Keratinocyte (primary cell): ENCODE measurements at regions not wholly inside any gene's neighbourhood (a gene's known extent, or its start where the extent isn't known, plus 50 kb on each side); places are given as distances from the start of the nearest gene placed in this dataset.

Experiments
- DNase-seq: peaks from one replicate; pipeline ENCODE4 v3.0.0-alpha.2; 2011; ENCODE audit warnings: low read depth, missing footprints, low spot score
- FAIRE-seq: peaks from 2 replicates; lab custom pipeline; 2011; peaks lifted over from hg19 to GRCh38; lab: Jason Lieb, UNC
- H2AFZ ChIP-seq: 2 replicates; pipeline ENCODE4 v1.6.0; 2012; ENCODE audit warnings: low read length, control low read depth, inconsistent platforms; ENCODE audit not compliant: control insufficient read depth
- H3K27ac ChIP-seq: 2 replicates; pipeline ENCODE4 v1.5.1; 2011; ENCODE audit warnings: low read length; ENCODE audit not compliant: control insufficient read depth, insufficient read depth
- H3K27me3 ChIP-seq: 3 replicates; pipeline ENCODE4 v1.6.0; 2011; ENCODE audit warnings: low read length; ENCODE audit not compliant: control insufficient read depth, insufficient read depth; ENCODE audit errors: extremely low read depth
- H3K36me3 ChIP-seq, 2 experiments: 2 replicates in 1 of 2; 3 replicates in 1 of 2; pipeline ENCODE4 v1.5.1; 2011; ENCODE audit warnings: low read length in 2 of 2, mild to moderate bottlenecking in 1 of 2; ENCODE audit not compliant: control insufficient read depth in 2 of 2, insufficient read depth in 2 of 2; ENCODE audit errors: extremely low read depth in 1 of 2
- H3K4me1 ChIP-seq: 3 replicates; pipeline ENCODE4 v1.5.1; 2011; ENCODE audit warnings: low read length; ENCODE audit not compliant: control insufficient read depth, insufficient read depth; ENCODE audit errors: extremely low read depth
- H3K4me2 ChIP-seq: 3 replicates; pipeline ENCODE4 v1.6.0; 2011; ENCODE audit warnings: low read depth, low read length; ENCODE audit not compliant: control insufficient read depth, insufficient read depth; ENCODE audit errors: extremely low read depth
- H3K4me3 ChIP-seq, 3 experiments: fragments of 200-600 bp in 1 of 3; sonication (generic) in 1 of 3; 2 replicates in 2 of 3; 3 replicates in 1 of 3; pipeline ENCODE4 v1.5.1; 2011 to 2016; ENCODE audit warnings: low read length in 3 of 3, mild to moderate bottlenecking in 3 of 3, control low read depth in 2 of 3, inconsistent platforms in 1 of 3, low read depth in 1 of 3, mixed read lengths in 1 of 3, mixed run types in 1 of 3, moderate library complexity in 1 of 3; ENCODE audit not compliant: control insufficient read depth in 2 of 3, insufficient read depth in 2 of 3; ENCODE audit errors: extremely low read depth in 1 of 3
- H3K79me2 ChIP-seq: 2 replicates; pipeline ENCODE4 v1.6.0; 2012; ENCODE audit warnings: low read length; ENCODE audit not compliant: control insufficient read depth, insufficient read depth
- H3K9ac ChIP-seq: 3 replicates; pipeline ENCODE4 v1.6.0; 2011; ENCODE audit warnings: low read length; ENCODE audit not compliant: control insufficient read depth, insufficient read depth; ENCODE audit errors: extremely low read depth
- H3K9me1 ChIP-seq: 3 replicates; pipeline ENCODE4 v1.6.0; 2011; ENCODE audit warnings: low read length; ENCODE audit not compliant: control insufficient read depth, insufficient read depth; ENCODE audit errors: extremely low read depth
- H3K9me3 ChIP-seq: 2 replicates; pipeline ENCODE4 v1.5.1; 2012; ENCODE audit warnings: low read depth, low read length; ENCODE audit not compliant: control insufficient read depth
- H4K20me1 ChIP-seq: 3 replicates; pipeline ENCODE4 v1.6.0; 2011; ENCODE audit warnings: low read length; ENCODE audit not compliant: control insufficient read depth, insufficient read depth; ENCODE audit errors: extremely low read depth
- EZH2 ChIP-seq: IDR thresholded peaks from one replicate; pipeline ENCODE4 v1.6.1; 2012; ENCODE audit warnings: inconsistent platforms, mild to moderate bottlenecking, low read length, moderate library complexity
- dilution Hi-C: fragments of 300-500 bp; cut with MboI; formaldehyde crosslinking; loops from one replicate; pipeline ENCODE4 v1.7.0; 2020; ENCODE audit warnings: low sequenced_read_pairs; ENCODE audit not compliant: extremely low pct_ligation_motif_present
- TF ChIP-seq, protein P1 (sequence below), 3 experiments: IDR thresholded peaks in 1 of 3; conservative IDR thresholded peaks in 1 of 3; optimal IDR thresholded peaks in 1 of 3; 2 replicates in 2 of 3; 3 replicates in 1 of 3; pipeline versions ENCODE3 to v1.5.1; 2011; ENCODE audit warnings: low read length in 3 of 3, mild to moderate bottlenecking in 3 of 3, moderate library complexity in 2 of 3, control low read depth in 1 of 3, inconsistent platforms in 1 of 3; ENCODE audit not compliant: insufficient read depth in 2 of 3; ENCODE audit errors: extremely low read depth in 1 of 3

DNA sequence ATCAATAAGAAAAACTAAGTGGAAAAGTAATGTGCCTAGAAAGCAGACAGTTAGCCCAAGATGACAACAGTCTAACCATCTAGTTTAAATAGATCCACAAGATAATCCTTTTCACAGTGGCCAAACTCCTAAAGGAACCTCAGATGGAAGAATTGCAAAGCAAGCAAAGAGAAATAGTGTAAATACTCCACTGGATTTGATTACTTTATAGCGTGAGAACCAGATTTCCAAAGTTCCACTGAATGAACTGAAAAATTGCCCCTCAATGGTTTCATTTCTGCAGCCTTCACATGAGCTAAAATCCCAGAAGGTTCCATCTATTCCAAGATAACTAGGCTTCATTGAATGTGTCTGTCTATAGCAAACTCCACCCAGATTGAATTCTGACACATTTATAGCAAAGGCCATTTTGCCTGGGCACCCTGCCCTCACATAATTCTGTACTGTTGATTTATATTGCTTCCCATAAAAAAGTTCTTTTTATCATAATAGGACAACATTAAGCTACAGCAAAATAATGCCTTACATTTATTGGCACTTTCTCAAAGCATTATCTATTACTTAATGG is 129.7 kb upstream of the THBS1 start:
- FAIRE-seq: no peak
- Histone ChIP-seq H2AFZ (no peak overlapping the region), H3K27me3 (no peaks in the 10 kb centered on the region), H3K4me3 (no peak overlapping the region), H3K4me1 (no peaks in the 10 kb centered on the region), H4K20me1 (no peaks in the 10 kb centered on the region), H3K79me2 (no peaks in the 10 kb centered on the region), H3K4me2 (no peak overlapping the region), H3K9me3 (no peaks in the 10 kb centered on the region), H3K36me3 (no peaks in the 10 kb centered on the region), H3K9me1 (no peaks in the 10 kb centered on the region), H3K9ac (no peak overlapping the region), H3K27ac (no peak overlapping the region)
- dilution Hi-C loops: no loop called here
- DNase-seq: no peak
- TF ChIP-seq, protein P1, sequence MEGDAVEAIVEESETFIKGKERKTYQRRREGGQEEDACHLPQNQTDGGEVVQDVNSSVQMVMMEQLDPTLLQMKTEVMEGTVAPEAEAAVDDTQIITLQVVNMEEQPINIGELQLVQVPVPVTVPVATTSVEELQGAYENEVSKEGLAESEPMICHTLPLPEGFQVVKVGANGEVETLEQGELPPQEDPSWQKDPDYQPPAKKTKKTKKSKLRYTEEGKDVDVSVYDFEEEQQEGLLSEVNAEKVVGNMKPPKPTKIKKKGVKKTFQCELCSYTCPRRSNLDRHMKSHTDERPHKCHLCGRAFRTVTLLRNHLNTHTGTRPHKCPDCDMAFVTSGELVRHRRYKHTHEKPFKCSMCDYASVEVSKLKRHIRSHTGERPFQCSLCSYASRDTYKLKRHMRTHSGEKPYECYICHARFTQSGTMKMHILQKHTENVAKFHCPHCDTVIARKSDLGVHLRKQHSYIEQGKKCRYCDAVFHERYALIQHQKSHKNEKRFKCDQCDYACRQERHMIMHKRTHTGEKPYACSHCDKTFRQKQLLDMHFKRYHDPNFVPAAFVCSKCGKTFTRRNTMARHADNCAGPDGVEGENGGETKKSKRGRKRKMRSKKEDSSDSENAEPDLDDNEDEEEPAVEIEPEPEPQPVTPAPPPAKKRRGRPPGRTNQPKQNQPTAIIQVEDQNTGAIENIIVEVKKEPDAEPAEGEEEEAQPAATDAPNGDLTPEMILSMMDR (optimal IDR thresholded peaks at IDR 0.05 in 1 of 3, IDR thresholded peaks at IDR 0.05 in 1 of 3, conservative IDR thresholded peaks at IDR 0.05 in 1 of 3; ENCODE audit: extremely low read depth in 1 of 3, insufficient read depth in 2 of 3, low read length in 3 of 3): no peak
- TF ChIP-seq EZH2: no peak

DNA sequence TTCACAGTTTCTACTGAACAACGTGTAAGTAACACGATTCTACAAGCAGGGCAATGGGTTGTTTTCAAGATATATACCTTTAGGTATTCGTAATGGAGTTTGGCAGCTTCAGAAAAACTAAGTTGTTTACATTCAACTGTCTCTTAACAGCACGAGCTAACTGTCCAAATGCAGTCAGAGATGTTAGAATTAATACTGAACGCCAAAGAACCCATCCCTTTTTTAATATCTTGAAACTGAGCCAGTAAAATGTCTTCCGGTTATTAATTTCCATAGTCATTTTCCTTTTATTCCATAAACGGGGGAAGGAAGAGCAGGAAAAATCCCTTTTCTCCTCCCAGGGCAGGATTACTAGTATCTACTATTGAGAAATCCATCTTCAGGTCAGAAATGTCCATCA is 129.0 kb upstream of the THBS1 start:
- no peaks in the 10 kb centered on the region for H3K4me1 ChIP-seq
- FAIRE-seq: no peak

More for the DNA sequence above, 129.0 kb upstream of the THBS1 start:
- Histone ChIP-seq H3K27ac (no peak overlapping the region), H3K27me3 (no peaks in the 10 kb centered on the region), H3K9ac (no peak overlapping the region), H3K9me1 (no peaks in the 10 kb centered on the region), H4K20me1 (no peaks in the 10 kb centered on the region), H3K9me3 (no peaks in the 10 kb centered on the region), H3K4me2 (no peak overlapping the region), H3K36me3 (no peaks in the 10 kb centered on the region), H3K79me2 (no peaks in the 10 kb centered on the region), H2AFZ (peak overlapping the region; percentile 59), H3K4me3 (no peak overlapping the region)
- TF ChIP-seq, protein P1 (optimal IDR thresholded peaks at IDR 0.05 in 1 of 3, IDR thresholded peaks at IDR 0.05 in 1 of 3, conservative IDR thresholded peaks at IDR 0.05 in 1 of 3; ENCODE audit: extremely low read depth in 1 of 3, insufficient read depth in 2 of 3, low read length in 3 of 3): no peak
- no peak for TF ChIP-seq EZH2
- DNase-seq: no peak
- dilution Hi-C loops: no loop called here
